ENCODE measurements at regions not wholly inside any gene's neighbourhood (a gene's known extent, or its start where the extent isn't known, plus 50 kb on each side); places are given as distances from the start of the nearest gene placed in this dataset.
"Not testable (repeated sequence)": the region's sequence is repeated elsewhere in the genome, so short reads cannot be mapped to it uniquely, and the experiment has no call there.

DNA sequence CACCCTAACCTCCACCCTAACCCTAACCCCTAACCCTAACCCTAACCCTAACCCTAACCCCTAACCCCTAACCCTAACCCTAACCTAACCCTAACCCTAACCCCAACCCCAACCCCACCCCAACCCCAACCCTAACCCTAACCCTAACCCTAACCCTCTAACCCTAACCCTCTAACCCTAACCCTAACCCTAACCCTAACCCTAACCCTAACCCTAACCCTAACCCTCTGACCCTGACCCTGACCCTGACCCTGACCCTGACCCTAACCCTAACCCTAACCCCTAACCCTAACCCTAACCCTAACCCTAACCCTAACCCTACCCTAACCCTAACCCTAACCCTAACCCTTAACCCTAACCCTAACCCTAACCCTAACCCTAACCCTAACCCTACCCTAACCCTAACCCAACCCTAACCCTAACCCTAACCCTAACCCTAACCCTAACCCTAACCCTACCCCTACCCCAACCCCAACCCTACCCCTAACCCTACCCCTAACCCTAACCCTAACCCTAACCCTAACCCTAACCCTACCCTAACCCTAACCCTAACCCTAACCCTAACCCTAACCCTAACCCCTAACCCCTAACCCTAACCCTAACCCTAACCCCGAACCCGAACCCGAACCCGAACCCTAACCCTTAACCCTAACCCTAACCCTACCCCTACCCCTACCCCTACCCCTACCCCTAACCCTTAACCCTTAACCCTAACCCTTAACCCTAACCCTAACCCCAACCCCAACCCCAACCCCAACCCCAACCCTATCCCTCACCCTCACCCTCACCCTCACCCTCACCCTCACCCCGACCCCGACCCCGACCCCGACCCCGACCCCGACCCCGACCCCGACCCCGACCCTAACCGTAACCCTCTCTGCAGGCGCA lies 186.2 kb upstream of the CHL1 start:
- not testable (repeated sequence) for DNase-seq

DNA sequence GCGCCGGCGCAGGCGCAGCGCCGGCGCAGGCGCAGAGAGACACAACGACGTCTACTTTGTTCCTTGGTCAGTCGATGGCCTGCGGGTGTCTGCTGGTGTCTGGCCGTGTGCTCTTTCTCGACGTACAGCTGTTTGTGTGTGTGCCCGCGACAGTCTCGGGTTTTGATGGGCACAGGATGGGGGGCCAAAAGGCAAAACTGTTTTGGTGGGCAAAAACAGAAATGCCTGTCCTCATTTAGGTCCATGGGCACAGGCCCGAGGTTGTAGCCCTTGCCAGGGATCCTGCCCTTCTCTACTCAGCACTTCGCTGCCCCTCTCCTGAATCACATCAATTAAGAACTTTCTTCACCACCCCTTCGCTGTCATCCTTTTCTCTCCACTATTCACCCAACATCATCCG lies 184.8 kb upstream of the CHL1 start:
- no peak for DNase-seq

GRCh38 chr3:14652-15051 lies 181.9 kb upstream of the CHL1 start:
- no peak for DNase-seq

DNA sequence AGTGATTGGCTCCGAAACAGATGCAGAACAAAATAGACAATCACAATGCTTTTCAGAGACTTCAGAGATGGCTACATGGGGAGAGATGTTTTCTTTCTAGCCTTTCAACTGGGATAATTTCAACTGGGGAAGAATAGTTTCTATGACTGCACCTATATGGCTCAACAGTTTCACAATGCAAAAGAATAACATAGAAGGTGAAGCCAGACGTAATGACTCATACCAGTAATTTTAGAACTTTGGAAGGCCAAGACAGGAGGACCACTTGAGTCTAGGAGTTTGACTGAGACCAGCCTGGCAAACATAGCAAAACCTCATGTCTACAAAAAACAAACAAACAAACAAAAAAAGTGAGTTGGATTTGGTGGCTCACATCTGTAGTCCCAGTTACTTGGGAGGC lies 180.2 kb upstream of the CHL1 start:
- DNase-seq = no peak

GRCh38 chr3:20421-20820 lies 176.1 kb upstream of the CHL1 start:
- no peak for DNase-seq

- no peak for DNase-seq
Observed at GRCh38 chr3:24006-24405, 172.6 kb upstream of the CHL1 start.

- no peak for DNase-seq
Observed at GRCh38 chr3:25056-25455, 171.5 kb upstream of the CHL1 start.

DNA sequence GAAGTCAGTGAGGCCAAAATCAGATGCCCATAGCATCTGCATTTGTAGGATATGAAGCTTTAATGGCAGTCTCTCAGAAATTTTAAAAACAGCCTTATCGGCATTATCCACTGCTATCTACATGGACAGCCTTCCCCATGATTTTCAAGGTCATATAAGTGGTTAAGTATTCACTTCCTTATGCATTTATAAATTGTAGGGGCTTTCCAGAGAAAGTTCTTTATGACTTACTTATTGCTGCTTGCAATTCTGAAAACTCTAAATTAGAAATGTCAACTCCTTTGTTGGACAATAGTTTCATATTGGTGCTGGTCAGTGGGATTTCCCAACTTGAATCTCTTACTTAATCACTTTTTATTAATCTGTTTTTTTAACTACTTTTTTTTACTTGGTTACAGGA lies 160.6 kb upstream of the CHL1 start:
- not testable (repeated sequence) for DNase-seq

- peak; percentile 25 for DNase-seq
Observed at GRCh38 chr3:42871-43744, 153.5 kb upstream of the CHL1 start.

DNA sequence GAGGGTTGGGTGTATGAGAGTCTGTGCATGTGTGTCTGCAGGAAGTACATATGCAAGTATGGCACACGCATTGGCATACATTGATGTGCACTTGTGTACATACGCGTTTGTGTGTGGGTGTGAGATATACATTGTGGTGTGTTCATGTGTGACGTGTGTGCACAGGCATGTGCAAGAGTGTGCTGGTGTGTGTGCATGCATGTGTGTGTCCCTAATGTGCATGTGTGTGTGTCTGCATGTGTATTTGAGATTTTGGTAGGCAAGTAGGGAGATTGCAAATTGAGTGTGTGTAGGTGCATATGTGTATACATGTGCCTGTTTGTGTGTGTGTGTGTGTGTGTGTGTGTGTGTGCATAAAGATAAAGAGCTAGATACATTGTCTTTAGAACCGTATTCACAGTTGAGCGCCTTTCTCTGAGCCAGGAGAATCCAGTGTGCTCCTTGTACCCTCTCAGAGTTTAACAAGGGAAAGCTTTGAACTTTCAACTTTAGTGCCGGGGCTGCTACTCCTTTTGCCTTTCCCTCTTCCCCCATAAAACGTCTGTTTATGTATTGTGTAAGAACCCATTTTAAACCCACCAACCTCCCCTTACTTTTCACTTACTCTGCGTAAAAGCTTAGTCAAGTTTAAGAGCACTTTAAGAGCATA lies 152.4 kb upstream of the CHL1 start:
- no peak for DNase-seq

DNA sequence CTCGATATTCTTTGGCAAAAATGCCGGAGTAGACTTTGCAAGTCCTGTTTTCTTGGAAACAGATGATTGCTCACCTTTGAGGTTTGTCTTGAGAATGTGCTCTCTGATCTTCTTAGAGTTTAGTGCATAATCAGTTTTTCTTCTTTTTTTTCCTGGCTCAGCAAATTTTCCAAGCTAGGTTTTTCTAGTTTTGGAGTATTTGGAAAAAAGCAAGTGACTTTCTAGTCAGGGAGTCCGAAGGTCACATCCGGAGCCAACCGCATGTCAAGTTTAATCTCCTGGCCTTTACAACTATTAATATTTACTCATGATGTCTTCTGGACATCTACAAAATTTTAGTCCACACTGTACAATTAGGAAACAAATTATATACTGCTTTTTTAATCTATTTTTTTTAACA lies 151.6 kb upstream of the CHL1 start:
- not testable (repeated sequence) for DNase-seq

DNA sequence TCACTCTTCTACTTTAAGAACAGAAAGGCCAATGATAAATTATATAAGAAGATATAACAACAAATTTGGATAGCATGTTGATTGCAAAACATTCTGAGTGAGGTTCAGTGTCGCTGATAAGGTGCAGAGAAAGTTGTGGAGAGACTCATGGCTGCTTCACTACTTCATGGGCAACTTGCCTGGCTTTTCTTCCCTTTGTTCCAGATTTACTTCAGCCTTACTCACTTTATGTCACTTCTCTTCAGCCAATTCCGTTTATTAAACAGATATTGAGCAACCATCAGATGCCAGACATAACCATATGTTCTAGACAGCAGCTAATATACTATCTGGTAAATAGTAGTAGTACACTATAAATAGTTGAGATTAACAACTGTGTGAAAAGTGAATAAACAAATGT lies 150.0 kb upstream of the CHL1 start:
- DNase-seq = no peak

GRCh38 chr3:53441-53840 lies 143.1 kb upstream of the CHL1 start:
- not testable (repeated sequence) for DNase-seq

DNA sequence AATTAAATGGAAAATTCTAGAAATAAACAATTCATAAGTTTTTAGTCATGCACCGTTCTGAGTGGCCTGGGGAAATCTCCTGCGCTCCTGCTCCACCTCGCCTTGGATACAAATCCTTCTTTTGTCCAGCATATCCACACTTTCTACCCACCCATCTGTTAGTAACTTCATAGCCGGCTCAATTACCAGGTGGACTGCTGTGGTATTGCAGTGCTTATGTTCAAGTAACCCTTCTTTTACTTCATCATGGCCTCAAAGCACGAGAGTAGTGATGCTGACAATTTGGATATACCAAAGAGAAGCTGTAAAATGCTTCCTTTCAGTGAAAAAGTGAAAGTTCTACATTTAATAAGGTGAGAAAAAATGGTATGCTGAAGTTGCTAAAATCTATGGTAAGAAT lies 142.3 kb upstream of the CHL1 start:
- no peak for DNase-seq

DNA sequence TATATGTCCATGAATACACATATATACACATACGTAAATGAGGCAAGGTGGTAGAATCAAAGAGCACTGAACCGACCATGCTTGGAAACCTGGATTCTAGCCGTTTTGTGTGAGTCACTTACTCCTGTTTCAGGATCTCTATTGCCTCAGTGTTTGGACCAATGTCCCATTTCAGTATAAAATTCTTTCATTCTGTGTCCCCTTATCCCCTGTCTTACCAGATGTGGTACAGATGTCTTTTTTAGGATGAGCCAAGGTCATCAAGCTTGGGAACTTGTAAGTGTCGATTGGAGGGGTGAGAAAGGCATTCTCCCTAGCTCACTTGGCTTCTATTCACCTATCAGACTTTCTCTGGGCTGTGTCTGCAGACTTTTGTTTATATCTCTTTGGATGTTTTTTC lies 139.9 kb upstream of the CHL1 start:
- no peak for DNase-seq

DNA sequence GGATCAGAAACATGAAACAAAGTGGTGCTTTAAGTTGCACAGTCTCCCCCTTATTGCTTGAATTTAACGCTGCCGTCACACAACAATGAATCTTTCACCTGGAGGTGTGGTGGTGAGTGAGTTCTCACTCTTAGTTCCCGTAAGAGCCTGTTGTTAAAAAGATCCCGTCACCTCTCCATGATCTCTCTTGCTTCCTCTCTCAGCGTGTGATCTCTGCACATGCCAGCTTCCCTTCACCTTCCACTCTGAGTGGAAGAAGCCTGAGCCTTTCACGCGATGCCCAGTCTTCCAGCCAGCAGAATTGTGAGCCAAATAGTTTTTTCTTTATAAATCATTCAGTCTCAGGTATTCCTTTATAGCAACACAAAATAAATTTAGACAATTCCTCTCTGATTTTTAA lies 136.7 kb upstream of the CHL1 start:
- no peak for DNase-seq

DNA sequence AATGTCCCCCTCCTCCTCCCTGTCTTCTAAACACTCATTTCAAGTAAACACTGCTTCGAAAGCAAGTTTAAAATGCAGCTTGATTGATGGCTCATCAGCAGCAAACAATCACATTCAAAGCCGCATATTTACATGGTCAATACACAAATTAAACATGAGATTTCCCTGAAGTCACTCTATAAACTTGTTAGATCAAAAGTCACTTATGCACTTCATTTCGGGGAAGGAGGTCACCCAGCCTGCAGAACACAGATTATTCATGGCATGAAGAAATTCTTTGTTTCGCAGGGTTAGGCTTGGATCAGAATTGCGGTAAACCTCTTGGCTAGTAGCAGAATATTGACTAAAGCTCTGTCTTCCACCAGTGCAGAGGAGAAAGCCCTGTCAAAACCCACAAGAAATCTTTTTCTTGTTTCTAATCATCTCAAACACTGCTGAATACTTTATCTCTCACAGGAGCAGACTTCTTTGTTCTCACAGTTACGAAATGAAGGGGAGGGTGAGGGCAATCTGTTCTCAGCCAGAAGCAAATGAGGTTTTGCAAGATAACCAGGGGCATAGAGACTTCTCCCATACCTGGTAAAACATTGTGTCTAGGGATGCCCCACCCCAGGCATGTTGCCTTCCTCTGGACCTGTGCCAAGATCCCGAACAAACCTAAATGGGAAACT lies 133.3 kb upstream of the CHL1 start:
- DNase-seq = no peak

DNA sequence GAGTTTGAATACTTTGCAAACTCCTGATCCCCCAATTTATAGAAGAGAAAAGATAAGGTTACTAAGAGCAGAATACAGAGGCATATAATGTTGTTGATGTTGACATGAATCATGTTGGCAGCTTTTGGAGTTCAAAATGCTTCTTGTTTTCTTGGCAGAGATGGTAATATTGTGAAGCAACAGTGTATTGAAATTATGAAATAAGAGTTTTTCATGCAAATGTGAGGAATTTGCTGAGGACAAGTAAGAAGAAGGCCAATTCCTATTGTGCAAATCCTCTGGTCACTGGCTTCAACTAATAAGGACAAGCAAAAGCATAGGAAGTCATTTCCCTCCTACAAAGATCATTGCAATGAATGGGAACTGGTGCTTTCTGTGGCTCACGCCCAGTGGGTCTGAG lies 126.9 kb upstream of the CHL1 start:
- no peak for DNase-seq

DNA sequence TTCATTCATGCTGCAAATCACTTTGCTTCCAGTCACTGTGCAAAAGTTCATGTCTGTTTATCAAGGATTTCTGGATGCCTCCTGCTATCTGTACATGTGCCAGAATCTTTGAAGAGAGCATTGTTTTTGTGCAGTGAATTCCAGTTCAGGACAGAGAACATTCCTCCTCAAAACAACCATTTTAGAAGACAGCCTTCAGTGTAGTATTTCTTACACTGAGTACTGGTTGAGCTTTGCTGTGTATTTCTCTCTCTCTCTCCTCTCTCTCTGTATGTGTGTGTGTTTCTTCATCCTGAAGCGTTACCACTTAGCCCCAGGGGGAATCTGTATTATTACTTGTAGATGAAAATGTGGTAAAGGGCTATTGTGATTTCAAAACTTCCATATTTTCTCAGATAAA lies 123.8 kb upstream of the CHL1 start:
- DNase-seq = no peak

- DNase-seq = no peak
Observed at GRCh38 chr3:73271-73670, 123.3 kb upstream of the CHL1 start.

- DNase-seq = no peak
Observed at GRCh38 chr3:74676-75243, 121.8 kb upstream of the CHL1 start.

DNA sequence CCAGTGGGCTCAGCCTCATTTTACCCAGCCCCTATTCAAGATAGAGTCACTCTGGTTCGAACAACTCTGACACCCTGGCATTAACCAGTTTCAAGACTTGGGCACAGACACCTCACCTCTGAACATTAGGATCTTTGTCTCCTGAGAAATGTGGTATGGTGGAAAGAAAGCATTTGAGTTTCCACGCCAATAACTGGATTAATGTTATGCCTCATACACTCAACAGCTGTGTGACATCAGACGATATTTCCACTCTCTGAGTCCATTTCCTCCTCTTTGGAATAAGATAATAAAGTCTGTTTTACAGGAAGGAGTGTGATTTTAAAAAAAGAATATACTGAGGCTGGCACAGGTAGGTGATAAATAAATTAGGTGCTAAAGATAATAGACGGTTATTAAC lies 121.3 kb upstream of the CHL1 start:
- no peak for DNase-seq

- no peak for DNase-seq
Observed at GRCh38 chr3:79542-79941, 117.0 kb upstream of the CHL1 start.
